Esophagus muscularis mucosa (tissue), 4 donors: ENCODE measurements at regions not wholly inside any gene's neighbourhood (a gene's known extent, or its start where the extent isn't known, plus 50 kb on each side); places are given as distances from the start of the nearest gene placed in this dataset.
"Not testable (repeated sequence)": the region's sequence is repeated elsewhere in the genome, so short reads cannot be mapped to it uniquely, and the experiment has no call there.

Source experiments
- DNase-seq: peaks from one replicate; pipeline ENCODE4 v3.0.0-alpha.2; 2017; ENCODE audit errors: extremely low spot score
- H3K27ac ChIP-seq, 4 donors: fragments of 200-600 bp; sonication (generic); replicated peaks in 1 of 4; 1 replicate in 3 of 4; 2 replicates in 1 of 4; pipeline ENCODE4 v1.5.1; 2016 to 2019; ENCODE audit warnings: mild to moderate bottlenecking in 1 of 4
- H3K27me3 ChIP-seq, 4 donors: fragments of 200-600 bp; sonication (generic); one replicate each; pipeline versions ENCODE4 v1.5.1 to v1.6.0; 2016 to 2019
- H3K36me3 ChIP-seq, 4 donors: fragments of 200-600 bp; sonication (generic); one replicate each; pipeline ENCODE4 v1.5.1; 2016 to 2019
- H3K4me1 ChIP-seq, 4 donors: fragments of 200-600 bp; sonication (generic); one replicate each; pipeline ENCODE4 v1.5.1; 2016 to 2019
- H3K4me3 ChIP-seq, 4 donors: fragments of 200-600 bp; sonication (generic); 1 replicate in 2 of 4; 2 replicates in 2 of 4; pipeline ENCODE4 v1.5.1; 2016 to 2019; ENCODE audit warnings: mild to moderate bottlenecking in 4 of 4, moderate library complexity in 1 of 4
- H3K9me3 ChIP-seq, 4 donors: fragments of 200-600 bp; sonication (generic); 1 replicate in 3 of 4; 2 replicates in 1 of 4; pipeline ENCODE4 v1.5.1; 2016 to 2019
- EP300 ChIP-seq: sonication (generic); formaldehyde crosslinking; IDR thresholded peaks from one replicate; pipeline ENCODE4 v1.6.1; 2017; ENCODE audit warnings: antibody characterized with exemption
- POLR2A ChIP-seq: fragments of 450-650 bp; IDR thresholded peaks from one replicate; pipeline ENCODE4 v1.6.1; 2017; ENCODE audit warnings: antibody characterized with exemption, moderate library complexity, mild to moderate bottlenecking, low read depth
- POLR2AphosphoS5 ChIP-seq, 2 donors: sonication (generic); formaldehyde crosslinking; IDR thresholded peaks; one replicate each; pipeline ENCODE4 v1.6.1; 2017; ENCODE audit warnings: antibody characterized with exemption in 2 of 2
- WGBS: methylation state at CpG from one replicate; pipeline ENCODE4 v1.1.5; 2018; 5-methylcytosine and 5-hydroxymethylcytosine counted together
- intact Hi-C: fragments of 100-400 bp; cut with DNase I; formaldehyde crosslinking; loops from one replicate; pipeline ENCODE4 v1.15.1; 2023
- TF ChIP-seq, protein P1 (sequence below), 3 experiments: fragments of 200-600 bp in 2 of 3; fragments of 450-650 bp in 1 of 3; sonication (generic) in 2 of 3; IDR thresholded peaks; one replicate each; pipeline ENCODE4 v1.5.1; 2017 to 2019; ENCODE audit warnings: antibody characterized with exemption in 3 of 3, mild to moderate bottlenecking in 2 of 3, moderate library complexity in 1 of 3

DNA sequence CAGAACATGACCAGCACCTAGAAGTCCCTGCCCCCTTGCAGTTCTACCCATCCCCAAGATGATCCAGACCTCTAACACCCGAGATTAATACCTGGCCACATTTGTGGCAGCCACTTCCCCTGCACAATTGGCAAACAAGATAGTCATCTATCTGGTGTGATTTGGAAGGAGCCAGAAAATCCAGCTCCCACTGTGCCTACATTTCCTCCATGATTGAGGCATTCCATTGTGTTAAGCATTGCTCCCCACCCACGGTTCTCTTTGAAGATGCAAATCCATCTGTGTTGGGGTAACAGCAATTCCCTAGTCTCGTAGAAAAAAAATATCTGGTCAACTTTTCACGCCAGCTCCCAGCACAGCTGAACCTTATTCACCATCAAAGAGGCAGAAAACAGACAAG is 405.0 kb downstream of the BCOR start:
- TF ChIP-seq POLR2AphosphoS5 (IDR thresholded peaks at IDR 0.05) = no peak
- no peak for TF ChIP-seq EP300
- TF ChIP-seq, protein P1, sequence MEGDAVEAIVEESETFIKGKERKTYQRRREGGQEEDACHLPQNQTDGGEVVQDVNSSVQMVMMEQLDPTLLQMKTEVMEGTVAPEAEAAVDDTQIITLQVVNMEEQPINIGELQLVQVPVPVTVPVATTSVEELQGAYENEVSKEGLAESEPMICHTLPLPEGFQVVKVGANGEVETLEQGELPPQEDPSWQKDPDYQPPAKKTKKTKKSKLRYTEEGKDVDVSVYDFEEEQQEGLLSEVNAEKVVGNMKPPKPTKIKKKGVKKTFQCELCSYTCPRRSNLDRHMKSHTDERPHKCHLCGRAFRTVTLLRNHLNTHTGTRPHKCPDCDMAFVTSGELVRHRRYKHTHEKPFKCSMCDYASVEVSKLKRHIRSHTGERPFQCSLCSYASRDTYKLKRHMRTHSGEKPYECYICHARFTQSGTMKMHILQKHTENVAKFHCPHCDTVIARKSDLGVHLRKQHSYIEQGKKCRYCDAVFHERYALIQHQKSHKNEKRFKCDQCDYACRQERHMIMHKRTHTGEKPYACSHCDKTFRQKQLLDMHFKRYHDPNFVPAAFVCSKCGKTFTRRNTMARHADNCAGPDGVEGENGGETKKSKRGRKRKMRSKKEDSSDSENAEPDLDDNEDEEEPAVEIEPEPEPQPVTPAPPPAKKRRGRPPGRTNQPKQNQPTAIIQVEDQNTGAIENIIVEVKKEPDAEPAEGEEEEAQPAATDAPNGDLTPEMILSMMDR (IDR thresholded peaks at IDR 0.05) = no peak
- no peak for TF ChIP-seq POLR2A
- H3K27me3 ChIP-seq = no peaks in the 10 kb centered on the region
- intact Hi-C loops = no loop called here
- no peak overlapping the region for H3K27ac ChIP-seq
- peaks cover 0 to 34% (median 0%) of the 10 kb centered on the region in 4 donors for H3K9me3 ChIP-seq
- H3K4me1 ChIP-seq = peaks cover 8 to 18% (median 15%) of the 10 kb centered on the region in 4 donors
- H3K4me3 ChIP-seq = no peak overlapping the region
- 68% methylated on average over 4 of the region's 4 CpGs for WGBS
- DNase-seq = no peak
- H3K36me3 ChIP-seq = no peaks in the 10 kb centered on the region

DNA sequence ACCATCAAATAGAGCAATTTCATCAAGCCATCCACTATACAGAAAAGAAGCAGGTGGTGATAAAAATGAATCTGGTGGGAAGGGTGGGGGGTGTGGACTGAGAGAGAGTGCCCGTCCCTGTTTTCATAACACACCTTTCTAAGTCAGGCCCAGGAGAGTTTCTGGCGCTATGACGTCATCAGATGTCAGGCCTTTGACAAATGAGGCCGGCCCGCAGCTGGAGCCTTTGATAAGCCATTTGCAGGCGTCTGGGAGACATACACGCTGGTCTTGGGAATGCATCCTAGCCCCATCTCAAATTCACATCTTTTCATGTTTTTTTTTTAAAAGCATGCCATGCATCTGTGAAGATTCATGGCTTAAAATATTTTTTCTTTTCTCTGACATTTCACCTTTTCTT is 404.5 kb downstream of the BCOR start:
- no peak overlapping the region for H3K4me3 ChIP-seq
- H3K4me1 ChIP-seq = peaks cover 3 to 13% (median 10%) of the 10 kb centered on the region in 4 donors
- TF ChIP-seq, protein P1 (IDR thresholded peaks at IDR 0.05) = no peak
- TF ChIP-seq POLR2A (no peak), EP300 (no peak), POLR2AphosphoS5 (IDR thresholded peaks at IDR 0.05) (no peak)
- peaks cover 0 to 31% (median 0%) of the 10 kb centered on the region in 4 donors for H3K9me3 ChIP-seq
- DNase-seq = no peak
- WGBS = 35% methylated on average over 7 of the region's 7 CpGs
- intact Hi-C loops = no loop called here
- no peak overlapping the region for H3K27ac ChIP-seq
- H3K36me3 ChIP-seq = no peaks in the 10 kb centered on the region
- no peaks in the 10 kb centered on the region for H3K27me3 ChIP-seq

DNA sequence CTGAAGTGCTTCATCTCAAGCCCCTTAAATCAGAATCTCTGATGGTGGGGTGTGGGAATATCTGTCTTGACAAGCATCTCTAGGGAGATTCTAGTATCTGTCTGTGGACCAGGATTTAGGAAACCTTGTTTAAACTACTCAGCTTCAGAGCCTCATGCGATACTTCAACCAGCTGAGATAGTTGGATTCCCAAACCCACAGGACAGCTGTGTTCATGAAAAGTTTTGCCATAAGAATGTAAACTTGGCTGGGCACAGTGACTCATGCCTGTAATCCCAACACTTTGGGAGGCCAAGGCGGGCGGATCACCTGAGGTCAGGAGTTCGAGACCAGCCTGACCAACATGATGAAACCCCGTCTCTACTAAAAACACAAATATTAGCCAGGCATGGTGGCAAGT is 395.1 kb downstream of the BCOR start:
- H3K4me3 ChIP-seq, H3K4me1 ChIP-seq, DNase-seq, H3K27ac ChIP-seq, H3K9me3 ChIP-seq, H3K36me3 ChIP-seq, H3K27me3 ChIP-seq, intact Hi-C loops: not testable (repeated sequence)
- WGBS = 88% methylated on average over 5 of the region's 5 CpGs

DNA sequence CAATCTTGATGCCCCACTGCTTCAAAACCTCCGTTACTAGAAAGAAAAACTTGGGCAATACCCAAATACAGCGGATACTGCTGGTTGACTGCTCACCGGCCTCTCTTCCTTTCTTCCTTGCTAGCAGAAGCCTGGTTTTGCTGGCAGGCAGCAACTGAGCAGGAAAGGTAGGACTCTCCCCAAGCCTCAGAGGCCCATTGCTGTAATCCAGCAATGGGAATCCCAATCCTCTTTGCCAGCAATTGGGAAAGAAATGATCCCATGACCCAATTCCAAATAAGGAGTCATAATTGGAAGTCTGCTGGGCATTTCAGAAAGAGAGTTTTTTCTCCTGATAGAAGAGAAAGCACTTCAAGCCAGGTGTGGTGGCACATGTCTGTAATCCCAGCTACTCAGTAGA is 394.5 kb downstream of the BCOR start:
- H3K9me3 ChIP-seq = no peaks in the 10 kb centered on the region
- intact Hi-C loops = no loop called here
- no peak overlapping the region for H3K27ac ChIP-seq
- no peak overlapping the region for H3K4me3 ChIP-seq
- no peaks in the 10 kb centered on the region for H3K4me1 ChIP-seq
- no peaks in the 10 kb centered on the region for H3K27me3 ChIP-seq
- no peaks in the 10 kb centered on the region for H3K36me3 ChIP-seq
- WGBS = 85% methylated on average over 3 of the region's 3 CpGs
- no peak for DNase-seq
- TF ChIP-seq EP300 (no peak), POLR2A (no peak), POLR2AphosphoS5 (IDR thresholded peaks at IDR 0.05) (no peak)
- TF ChIP-seq, protein P1 (IDR thresholded peaks at IDR 0.05) = no peak

DNA sequence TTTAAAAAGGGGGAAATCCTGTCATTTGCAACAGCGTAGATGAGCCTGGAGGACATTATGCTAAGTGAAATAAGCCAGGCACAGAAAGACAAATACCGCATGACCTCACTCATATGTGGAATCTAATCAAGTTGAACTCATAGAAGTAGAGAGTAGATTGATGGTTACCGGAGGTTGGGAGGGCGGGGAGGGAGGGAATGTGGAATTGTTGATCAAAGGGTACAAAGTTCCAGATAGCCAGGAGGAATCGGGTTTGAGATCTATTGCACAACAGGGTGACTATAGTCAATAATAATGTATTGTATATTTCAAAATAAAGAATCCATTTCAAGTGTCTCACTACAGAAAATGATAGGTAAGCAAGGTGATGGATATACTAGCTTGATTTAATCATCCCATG is 393.2 kb downstream of the BCOR start:
- Histone ChIP-seq H3K36me3 (no peaks in the 10 kb centered on the region), H3K27ac (no peak overlapping the region), H3K9me3 (no peaks in the 10 kb centered on the region), H3K4me3 (no peak overlapping the region), H3K27me3 (no peaks in the 10 kb centered on the region), H3K4me1 (no peaks in the 10 kb centered on the region)
- no peak for DNase-seq
- intact Hi-C loops = no loop called here
- TF ChIP-seq POLR2A (no peak), POLR2AphosphoS5 (IDR thresholded peaks at IDR 0.05) (no peak), EP300 (no peak)
- TF ChIP-seq, protein P1 (IDR thresholded peaks at IDR 0.05) = no peak
- WGBS = 89% methylated on average over 5 of the region's 5 CpGs
